CD8-positive, alpha-beta memory T cell (primary cell): ENCODE measurements at regions not wholly inside any gene's neighbourhood (a gene's known extent, or its start where the extent isn't known, plus 50 kb on each side); places are given as distances from the start of the nearest gene placed in this dataset.
A peak's percentile ranks its signal among the peaks of the same experiment; 100 is the strongest.

Experiments
- CTCF ChIA-PET: fragments of 350-600 bp; sonication (Branson Sonifier 250); formaldehyde crosslinking; loops from one replicate; lab custom pipeline; 2021; ENCODE audit warnings: antibody characterized with exemption; lab: Charles Lee
- POLR2A ChIA-PET: fragments of 350-600 bp; sonication (Branson Sonifier 250); formaldehyde crosslinking; loops from one replicate; lab custom pipeline; 2021; ENCODE audit warnings: antibody characterized with exemption; lab: Charles Lee
- DNase-seq, 5 donors: peaks; one replicate each; pipeline versions ENCODE4 v3.0.0 to v3.0.0-alpha.2; 2020 to 2022; ENCODE audit warnings: mixed read lengths in 1 of 5
- H3K27ac ChIP-seq: one replicate; pipeline ENCODE4 v1.7.0; 2013; ENCODE audit warnings: low read depth, mild to moderate bottlenecking, low read length, moderate library complexity
- H3K27me3 ChIP-seq: 2 replicates; pipeline ENCODE4 v1.7.0; 2013; ENCODE audit warnings: low read length, mild to moderate bottlenecking; ENCODE audit not compliant: insufficient read depth, poor library complexity, severe bottlenecking
- H3K36me3 ChIP-seq: 2 replicates; pipeline ENCODE4 v1.7.0; 2013; ENCODE audit warnings: mild to moderate bottlenecking, low read length, moderate library complexity; ENCODE audit not compliant: insufficient read depth
- H3K4me1 ChIP-seq: 2 replicates; pipeline ENCODE4 v1.7.0; 2013; ENCODE audit warnings: mild to moderate bottlenecking, low read length, moderate library complexity; ENCODE audit not compliant: insufficient read depth
- H3K4me3 ChIP-seq: 2 replicates; pipeline ENCODE4 v1.7.0; 2013; ENCODE audit warnings: mild to moderate bottlenecking, low read length
- H3K9me3 ChIP-seq: 2 replicates; pipeline ENCODE4 v1.7.0; 2013; ENCODE audit warnings: mild to moderate bottlenecking, low read length
- H3K27ac Mint-ChIP-seq, 8 donors: one replicate each; pipeline ENCODE4 v1.8.0; 2020 to 2021; ENCODE audit warnings: mixed read lengths in 8 of 8, mild to moderate bottlenecking in 6 of 8, inconsistent platforms in 3 of 8, moderate library complexity in 3 of 8
- H3K27me3 Mint-ChIP-seq, 2 donors: one replicate each; pipeline ENCODE4 v1.8.0; 2020 to 2021; ENCODE audit warnings: mixed read lengths in 2 of 2, mild to moderate bottlenecking in 1 of 2, moderate library complexity in 1 of 2
- H3K36me3 Mint-ChIP-seq, 3 donors: one replicate each; pipeline ENCODE4 v1.8.0; 2020 to 2021; ENCODE audit warnings: mixed read lengths in 3 of 3, inconsistent platforms in 1 of 3, mild to moderate bottlenecking in 1 of 3
- H3K4me1 Mint-ChIP-seq, 3 donors: one replicate each; pipeline ENCODE4 v1.8.0; 2020 to 2021; ENCODE audit warnings: mixed read lengths in 3 of 3, inconsistent platforms in 1 of 3, mild to moderate bottlenecking in 1 of 3
- H3K4me3 Mint-ChIP-seq, 7 donors: one replicate each; pipeline ENCODE4 v1.8.0; 2020 to 2021; ENCODE audit warnings: mixed read lengths in 7 of 7, mild to moderate bottlenecking in 6 of 7, moderate library complexity in 4 of 7, inconsistent platforms in 2 of 7
- H3K9me3 Mint-ChIP-seq, 5 donors: one replicate each; pipeline ENCODE4 v1.8.0; 2020 to 2022; ENCODE audit warnings: mixed read lengths in 5 of 5, mild to moderate bottlenecking in 3 of 5, moderate library complexity in 2 of 5, inconsistent platforms in 1 of 5

- H3K36me3 Mint-ChIP-seq: no peaks in the 10 kb centered on the region
- H3K9me3 Mint-ChIP-seq: no peaks in the 10 kb centered on the region
These were observed 128.3 kb downstream of the KLF5 start for GRCh38 chr13:73187106-73187505.

GRCh38 chr13:73179650-73180274 is 121.0 kb downstream of the KLF5 start:
- Mint-ChIP-seq H3K4me3 (no peak overlapping the region), H3K36me3 (no peaks in the 10 kb centered on the region), H3K27me3 (peaks cover 1 to 4% of the 10 kb centered on the region in 2 donors), H3K27ac (no peak overlapping the region), H3K4me1 (no peaks in the 10 kb centered on the region), H3K9me3 (no peaks in the 10 kb centered on the region)
- CTCF ChIA-PET: no interaction called here
- H3K27me3 ChIP-seq: no peaks in the 10 kb centered on the region
- H3K36me3 ChIP-seq: no peaks in the 10 kb centered on the region
- H3K4me1 ChIP-seq: no peaks in the 10 kb centered on the region
- no peak overlapping the region for H3K4me3 ChIP-seq
- no peak overlapping the region for H3K27ac ChIP-seq
- POLR2A ChIA-PET: no interaction called here
- no peaks in the 10 kb centered on the region for H3K9me3 ChIP-seq
- DNase-seq: no peak

More at GRCh38 chr13:73187106-73187505, 128.3 kb downstream of the KLF5 start:
- Histone ChIP-seq H3K4me3 (no peak overlapping the region), H3K27ac (no peak overlapping the region), H3K27me3 (no peaks in the 10 kb centered on the region), H3K4me1 (no peaks in the 10 kb centered on the region), H3K9me3 (no peaks in the 10 kb centered on the region), H3K36me3 (no peaks in the 10 kb centered on the region)
- ChIA-PET POLR2A (no interaction called here), CTCF (no interaction called here)
- no peak for DNase-seq
- peaks cover 4 to 6% of the 10 kb centered on the region in 2 donors for H3K27me3 Mint-ChIP-seq
- peaks cover 0 to 6% (median 0%) of the 10 kb centered on the region in 3 donors for H3K4me1 Mint-ChIP-seq
- no peak overlapping the region for H3K4me3 Mint-ChIP-seq
- H3K27ac Mint-ChIP-seq: no peak overlapping the region

- Histone ChIP-seq H3K9me3 (no peaks in the 10 kb centered on the region), H3K4me3 (no peak overlapping the region), H3K27ac (no peak overlapping the region), H3K4me1 (no peaks in the 10 kb centered on the region), H3K27me3 (no peaks in the 10 kb centered on the region), H3K36me3 (no peaks in the 10 kb centered on the region)
- no peak overlapping the region for H3K4me3 Mint-ChIP-seq
- H3K4me1 Mint-ChIP-seq: no peaks in the 10 kb centered on the region
- peaks cover 0 to 4% of the 10 kb centered on the region in 2 donors for H3K27me3 Mint-ChIP-seq
- POLR2A ChIA-PET: no interaction called here
- CTCF ChIA-PET: no interaction called here
- H3K36me3 Mint-ChIP-seq: no peaks in the 10 kb centered on the region
- DNase-seq: no peak
- H3K27ac Mint-ChIP-seq: no peak overlapping the region
- H3K9me3 Mint-ChIP-seq: no peaks in the 10 kb centered on the region
These were observed 119.2 kb downstream of the KLF5 start for GRCh38 chr13:73177916-73178565.

- peak overlapping the region in 1 of 8 donors; percentile 54 for H3K27ac Mint-ChIP-seq
- Histone ChIP-seq H3K4me3 (no peak overlapping the region), H3K9me3 (no peaks in the 10 kb centered on the region), H3K4me1 (no peaks in the 10 kb centered on the region), H3K27me3 (no peaks in the 10 kb centered on the region), H3K36me3 (no peaks in the 10 kb centered on the region), H3K27ac (no peak overlapping the region)
- ChIA-PET POLR2A (no interaction called here), CTCF (interaction anchor here (0.6 kb wide), 1 partner anchor 14 kb away, joined by 4 read pairs; no protein-coding TSS in a partner anchor)
- H3K4me3 Mint-ChIP-seq: no peak overlapping the region
- no peak for DNase-seq
- H3K4me1 Mint-ChIP-seq: no peaks in the 10 kb centered on the region
- no peaks in the 10 kb centered on the region for H3K27me3 Mint-ChIP-seq
- H3K9me3 Mint-ChIP-seq: no peaks in the 10 kb centered on the region
- no peaks in the 10 kb centered on the region for H3K36me3 Mint-ChIP-seq
These were observed 118.2 kb downstream of the KLF5 start for GRCh38 chr13:73177017-73177416.

GRCh38 chr13:73174521-73175010 is 115.8 kb downstream of the KLF5 start:
- no peaks in the 10 kb centered on the region for H3K9me3 ChIP-seq
- no peak overlapping the region for H3K4me3 ChIP-seq
- no peaks in the 10 kb centered on the region for H3K9me3 Mint-ChIP-seq
- no peaks in the 10 kb centered on the region for H3K36me3 Mint-ChIP-seq
- no peak overlapping the region for H3K27ac ChIP-seq
- no peak for DNase-seq
- H3K4me1 Mint-ChIP-seq: peaks cover 0 to 4% (median 3%) of the 10 kb centered on the region in 3 donors
- no peak overlapping the region for H3K27ac Mint-ChIP-seq
- no peaks in the 10 kb centered on the region for H3K27me3 Mint-ChIP-seq
- no peaks in the 10 kb centered on the region for H3K36me3 ChIP-seq
- H3K27me3 ChIP-seq: no peaks in the 10 kb centered on the region
- ChIA-PET POLR2A (no interaction called here), CTCF (no interaction called here)
- H3K4me1 ChIP-seq: no peaks in the 10 kb centered on the region
- H3K4me3 Mint-ChIP-seq: no peak overlapping the region

- no peaks in the 10 kb centered on the region for H3K36me3 Mint-ChIP-seq
- no peak overlapping the region for H3K27ac Mint-ChIP-seq
- H3K4me3 Mint-ChIP-seq: no peak overlapping the region
- H3K27me3 Mint-ChIP-seq: no peaks in the 10 kb centered on the region
- no peaks in the 10 kb centered on the region for H3K27me3 ChIP-seq
- peaks cover 0 to 5% (median 3%) of the 10 kb centered on the region in 3 donors for H3K4me1 Mint-ChIP-seq
- no peak for DNase-seq
- no peaks in the 10 kb centered on the region for H3K9me3 ChIP-seq
- POLR2A ChIA-PET: no interaction called here
- no peak overlapping the region for H3K27ac ChIP-seq
- no peak overlapping the region for H3K4me3 ChIP-seq
- no peaks in the 10 kb centered on the region for H3K4me1 ChIP-seq
- no peaks in the 10 kb centered on the region for H3K9me3 Mint-ChIP-seq
- H3K36me3 ChIP-seq: no peaks in the 10 kb centered on the region
- CTCF ChIA-PET: interaction anchor here (0.9 kb wide), 1 partner anchor 16 kb away, joined by 3 read pairs; no protein-coding TSS in a partner anchor
These were observed 114.5 kb downstream of the KLF5 start for GRCh38 chr13:73173279-73173811.

- Mint-ChIP-seq H3K27me3 (no peaks in the 10 kb centered on the region), H3K36me3 (no peaks in the 10 kb centered on the region), H3K27ac (no peak overlapping the region), H3K4me1 (peaks cover 0 to 5% (median 3%) of the 10 kb centered on the region in 3 donors), H3K9me3 (no peaks in the 10 kb centered on the region), H3K4me3 (no peak overlapping the region)
- H3K4me3 ChIP-seq: no peak overlapping the region
- CTCF ChIA-PET: interaction anchor here (0.6 kb wide), 1 partner anchor 104 kb away, joined by 3 read pairs; no protein-coding TSS in a partner anchor
- no peaks in the 10 kb centered on the region for H3K9me3 ChIP-seq
- no peak for DNase-seq
- H3K27me3 ChIP-seq: no peaks in the 10 kb centered on the region
- H3K36me3 ChIP-seq: no peaks in the 10 kb centered on the region
- no peak overlapping the region for H3K27ac ChIP-seq
- H3K4me1 ChIP-seq: no peaks in the 10 kb centered on the region
- POLR2A ChIA-PET: no interaction called here
These were observed 113.1 kb downstream of the KLF5 start for GRCh38 chr13:73171926-73172325.

GRCh38 chr13:73171271-73171682 is 112.5 kb downstream of the KLF5 start:
- ChIA-PET CTCF (no interaction called here), POLR2A (no interaction called here)
- Mint-ChIP-seq H3K4me1 (peaks cover 0 to 5% (median 3%) of the 10 kb centered on the region in 3 donors), H3K27me3 (no peaks in the 10 kb centered on the region), H3K36me3 (no peaks in the 10 kb centered on the region), H3K27ac (no peak overlapping the region), H3K9me3 (no peaks in the 10 kb centered on the region), H3K4me3 (no peak overlapping the region)
- no peak overlapping the region for H3K4me3 ChIP-seq
- H3K9me3 ChIP-seq: no peaks in the 10 kb centered on the region
- no peaks in the 10 kb centered on the region for H3K27me3 ChIP-seq
- no peaks in the 10 kb centered on the region for H3K36me3 ChIP-seq
- no peak for DNase-seq
- H3K4me1 ChIP-seq: no peaks in the 10 kb centered on the region
- H3K27ac ChIP-seq: no peak overlapping the region
